Endothelial cell of umbilical vein (primary cell): ENCODE measurements at regions not wholly inside any gene's neighbourhood (a gene's known extent, or its start where the extent isn't known, plus 50 kb on each side); places are given as distances from the start of the nearest gene placed in this dataset.

Source experiments
- CTCF ChIP-seq, 2 donors: IDR thresholded peaks; 1 replicate in 1 of 2; 2 replicates in 1 of 2; pipeline ENCODE4 v1.5.1; 2011; ENCODE audit warnings: low read length in 2 of 2, mild to moderate bottlenecking in 2 of 2, moderate library complexity in 2 of 2, control low read depth in 1 of 2, inconsistent platforms in 1 of 2, low read depth in 1 of 2; ENCODE audit not compliant: insufficient read depth in 1 of 2; ENCODE audit errors: extremely low read depth in 1 of 2
- EZH2 ChIP-seq: IDR thresholded peaks from 2 replicates; pipeline ENCODE4 v1.6.1; 2012; ENCODE audit warnings: borderline replicate concordance, low read depth, mild to moderate bottlenecking, moderate library complexity, low read length, inconsistent platforms; ENCODE audit not compliant: severe bottlenecking
- MAX ChIP-seq: IDR thresholded peaks from 2 replicates; pipeline ENCODE4 v1.6.1; 2011; ENCODE audit not compliant: insufficient read depth, insufficient read length
- POLR2A ChIP-seq: IDR thresholded peaks from 2 replicates; pipeline ENCODE4 v1.6.1; 2012; ENCODE audit warnings: low read depth, mild to moderate bottlenecking, control low read depth, low read length

- TF ChIP-seq CTCF (IDR thresholded peaks at IDR 0.05; ENCODE audit: extremely low read depth in 1 of 2, insufficient read depth in 1 of 2, low read depth in 1 of 2, low read length in 2 of 2) (no peak), EZH2 (no peak), POLR2A (no peak), MAX (no peak)
These were observed 142.7 kb downstream of the GALR1 start for GRCh38 chr18:77392321-77392720.
